ENCODE measurements at regions not wholly inside any gene's neighbourhood (a gene's known extent, or its start where the extent isn't known, plus 50 kb on each side); places are given as distances from the start of the nearest gene placed in this dataset.

GRCh38 chr9:26313108-26313507 is 579.5 kb downstream of the CAAP1 start:
- no peak for DNase-seq (ENCODE audit: low read depth in 2 of 2)

- no peak for DNase-seq (ENCODE audit: low read depth in 2 of 2)
These were observed 581.1 kb downstream of the CAAP1 start for GRCh38 chr9:26311463-26311995.

DNA sequence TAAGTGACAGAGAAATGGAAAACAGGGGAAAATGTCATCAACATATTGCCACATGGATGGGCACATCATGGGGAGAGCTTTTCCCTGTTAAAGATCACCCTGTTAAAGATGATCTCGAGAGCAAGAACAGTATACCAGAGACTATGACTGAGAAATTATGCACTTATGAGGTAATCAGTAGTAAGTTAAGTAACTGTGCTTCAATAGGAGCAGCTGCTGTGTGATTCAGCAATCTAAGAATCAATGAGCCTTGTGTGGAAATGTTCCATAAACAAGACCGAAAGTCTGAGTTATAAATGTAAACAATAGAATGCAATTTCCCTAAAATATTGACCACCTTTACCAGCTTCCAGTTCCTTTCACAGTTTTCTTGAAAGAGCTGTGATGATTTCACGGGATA is 582.3 kb downstream of the CAAP1 start:
- peak in 1 of 2 donors; percentile 18 for DNase-seq (ENCODE audit: low read depth in 2 of 2)

DNA sequence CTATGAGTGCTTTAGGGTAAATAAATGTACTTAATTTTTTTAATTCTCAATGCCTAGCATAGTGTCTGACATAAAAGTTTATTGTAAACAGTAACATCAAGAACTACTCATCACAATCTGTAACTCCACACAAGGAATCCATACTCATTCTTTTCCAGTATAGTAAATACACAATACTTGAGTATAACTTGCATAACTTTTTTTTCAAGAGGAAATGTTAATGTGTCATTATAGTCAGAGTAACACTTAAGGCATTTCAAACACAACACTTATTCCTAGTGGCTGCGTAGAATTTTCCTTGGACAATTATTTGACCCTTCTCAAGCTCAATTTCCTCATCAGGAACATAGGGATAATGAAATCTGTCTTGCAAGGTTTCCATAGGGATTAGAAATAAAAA is 584.3 kb downstream of the CAAP1 start:
- DNase-seq (ENCODE audit: low read depth in 2 of 2): peak in 1 of 2 donors; percentile 39

GRCh38 chr9:26301659-26302058 is 590.9 kb downstream of the CAAP1 start:
- DNase-seq (ENCODE audit: low read depth in 2 of 2): peak; percentile 6 to 13

DNA sequence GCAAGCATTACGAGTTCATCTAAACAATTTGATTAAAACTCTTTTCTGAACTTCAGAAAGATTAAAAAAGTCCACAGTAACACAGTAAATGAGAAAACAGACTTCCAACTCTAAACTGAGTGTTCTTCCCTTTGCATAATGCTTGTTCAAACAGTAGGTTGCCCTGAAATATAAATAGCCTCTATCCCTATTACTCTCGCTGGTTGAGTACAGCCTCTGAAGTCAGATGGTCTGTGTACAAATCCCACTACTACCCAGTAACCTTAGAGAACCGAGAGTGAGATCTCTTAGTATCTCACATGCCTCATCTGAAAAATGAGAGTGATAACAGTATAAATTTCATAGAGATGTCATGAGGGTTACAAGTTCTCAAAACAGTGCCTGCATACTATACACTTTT is 591.6 kb downstream of the CAAP1 start:
- no peak for DNase-seq (ENCODE audit: low read depth in 2 of 2)

DNA sequence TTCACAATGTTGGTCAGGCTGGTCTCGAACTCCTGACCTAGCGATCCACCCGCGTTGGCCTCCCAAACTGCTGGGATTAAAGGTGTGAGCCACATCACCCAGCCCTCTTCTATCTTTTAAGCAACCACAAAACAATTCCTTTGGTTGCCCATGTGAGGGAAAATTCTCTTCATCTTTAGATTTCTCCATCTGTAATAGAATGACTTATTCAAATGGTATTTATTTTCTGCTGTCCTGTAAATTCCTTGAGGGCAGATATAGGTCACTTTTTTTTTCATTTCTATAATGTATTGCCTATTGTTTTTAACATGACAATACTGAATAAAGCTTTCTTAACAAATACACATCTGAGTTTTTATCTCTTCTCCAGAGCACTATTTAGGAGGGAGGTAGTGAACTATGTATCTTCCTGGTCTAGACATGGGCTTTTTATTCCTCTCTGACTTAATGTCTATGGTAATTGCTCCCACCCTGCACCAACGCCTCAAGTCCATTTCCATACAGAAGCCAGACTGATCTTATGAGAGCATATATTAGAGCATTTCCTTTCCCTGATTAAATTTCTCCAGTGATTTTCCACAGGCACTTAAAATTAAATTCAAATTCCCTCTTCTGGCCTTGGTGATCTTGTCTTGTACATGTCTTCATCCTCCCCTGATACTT is 595.6 kb downstream of the CAAP1 start:
- DNase-seq (ENCODE audit: low read depth in 2 of 2): no peak

DNA sequence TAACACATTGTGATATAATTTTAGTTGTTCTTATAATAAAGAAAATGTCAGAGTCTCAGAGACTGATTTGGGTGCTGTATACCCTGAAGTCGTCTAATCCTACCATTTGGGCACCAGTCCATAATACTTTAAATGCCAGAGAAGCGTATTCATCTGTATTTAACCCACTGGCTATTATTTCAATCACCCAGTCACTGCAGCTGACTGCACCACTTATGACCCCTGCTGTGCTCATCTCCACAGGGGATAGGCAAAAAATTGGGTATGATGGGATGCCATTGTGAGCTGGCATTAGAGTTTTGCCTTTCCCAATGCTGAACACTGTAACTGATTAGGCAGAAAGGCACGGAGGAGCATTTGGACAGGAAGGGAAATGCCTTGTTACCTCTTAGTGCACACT is 599.7 kb downstream of the CAAP1 start:
- DNase-seq (ENCODE audit: low read depth in 2 of 2): no peak

DNA sequence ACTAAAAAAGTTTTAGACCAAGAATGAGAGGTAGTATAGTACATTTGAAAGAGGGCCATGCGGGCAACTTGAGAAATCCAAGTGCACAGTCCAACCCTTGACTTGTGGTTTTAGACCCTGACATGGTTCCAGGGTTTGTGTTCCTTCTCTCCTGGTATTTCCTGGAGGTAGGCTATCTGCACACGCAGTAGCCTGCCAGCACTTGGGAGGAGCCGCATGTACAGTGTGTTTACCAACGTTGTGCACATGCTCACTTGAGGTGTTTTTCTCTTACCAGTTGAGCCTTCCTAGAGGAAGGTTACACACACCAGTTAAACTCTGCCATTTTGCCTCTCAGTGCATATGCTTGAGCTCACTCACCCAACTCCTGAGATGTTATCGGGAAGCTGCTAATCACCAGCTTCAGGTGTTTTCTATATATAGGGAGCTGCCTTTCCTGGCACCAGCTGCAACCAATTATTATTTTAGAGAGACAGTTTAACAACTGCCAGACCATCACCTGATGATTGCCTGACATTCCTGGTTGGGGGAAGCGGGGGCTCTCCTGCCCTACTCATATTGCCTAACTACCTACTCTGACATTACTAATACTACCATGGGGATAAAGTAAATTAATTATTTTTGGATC is 593.4 kb upstream of the TUSC1 start:
- DNase-seq (ENCODE audit: low read depth in 2 of 2): no peak

DNA sequence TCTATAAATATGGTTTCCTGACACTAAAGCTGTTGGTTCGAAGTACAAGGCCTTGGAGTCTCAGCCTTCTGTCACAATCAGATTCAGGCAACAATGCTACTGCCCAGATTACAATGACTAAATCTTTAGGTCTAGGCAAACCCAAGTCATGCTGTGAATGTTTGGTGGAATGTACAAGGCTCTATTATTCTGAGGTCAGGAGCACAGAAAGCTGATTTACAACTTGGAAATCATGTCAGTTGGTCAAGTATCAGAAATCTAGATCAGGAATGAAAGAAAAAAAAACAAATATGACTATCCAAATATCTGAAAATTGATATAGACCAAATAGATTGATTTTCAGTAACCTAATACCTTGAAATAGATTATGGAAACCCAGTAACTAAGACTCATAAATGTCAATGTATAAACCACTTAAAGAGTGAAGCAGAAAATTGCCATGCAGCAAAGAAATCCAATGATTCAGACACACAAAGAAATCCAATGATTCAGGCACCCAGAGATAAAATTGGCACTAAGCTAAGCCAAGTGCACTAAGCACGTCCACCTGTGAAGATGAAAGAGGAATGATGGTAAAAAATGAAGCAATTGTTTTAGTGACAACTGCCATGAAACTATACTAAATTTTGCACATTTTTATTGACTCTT is 588.0 kb upstream of the TUSC1 start:
- DNase-seq (ENCODE audit: low read depth in 2 of 2): no peak

GRCh38 chr9:26264709-26265601 is 586.7 kb upstream of the TUSC1 start:
- DNase-seq (ENCODE audit: low read depth in 2 of 2): peak in 1 of 2 donors; percentile 60

DNA sequence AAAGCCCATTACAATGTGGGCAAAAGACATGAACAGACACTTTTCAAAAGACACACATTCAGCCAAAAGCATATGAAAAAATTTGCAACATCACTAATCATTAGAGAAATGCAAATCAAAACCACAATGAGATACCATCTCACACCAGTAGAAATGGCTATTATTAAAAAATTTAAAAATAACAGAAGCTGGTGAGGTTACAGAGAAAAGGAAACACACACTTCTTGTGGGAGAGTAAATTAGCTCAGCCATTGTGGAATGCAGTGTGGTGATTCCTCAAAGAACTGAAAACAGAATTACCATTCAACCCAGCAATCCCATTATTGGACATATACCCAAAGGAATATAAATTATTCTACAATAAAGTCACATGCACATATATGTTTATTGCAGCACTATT is 585.2 kb upstream of the TUSC1 start:
- DNase-seq (ENCODE audit: low read depth in 2 of 2): no peak

- peak; percentile 22 to 24 for DNase-seq (ENCODE audit: low read depth in 2 of 2)
These were observed 584.3 kb upstream of the TUSC1 start for GRCh38 chr9:26262421-26263107.

DNA sequence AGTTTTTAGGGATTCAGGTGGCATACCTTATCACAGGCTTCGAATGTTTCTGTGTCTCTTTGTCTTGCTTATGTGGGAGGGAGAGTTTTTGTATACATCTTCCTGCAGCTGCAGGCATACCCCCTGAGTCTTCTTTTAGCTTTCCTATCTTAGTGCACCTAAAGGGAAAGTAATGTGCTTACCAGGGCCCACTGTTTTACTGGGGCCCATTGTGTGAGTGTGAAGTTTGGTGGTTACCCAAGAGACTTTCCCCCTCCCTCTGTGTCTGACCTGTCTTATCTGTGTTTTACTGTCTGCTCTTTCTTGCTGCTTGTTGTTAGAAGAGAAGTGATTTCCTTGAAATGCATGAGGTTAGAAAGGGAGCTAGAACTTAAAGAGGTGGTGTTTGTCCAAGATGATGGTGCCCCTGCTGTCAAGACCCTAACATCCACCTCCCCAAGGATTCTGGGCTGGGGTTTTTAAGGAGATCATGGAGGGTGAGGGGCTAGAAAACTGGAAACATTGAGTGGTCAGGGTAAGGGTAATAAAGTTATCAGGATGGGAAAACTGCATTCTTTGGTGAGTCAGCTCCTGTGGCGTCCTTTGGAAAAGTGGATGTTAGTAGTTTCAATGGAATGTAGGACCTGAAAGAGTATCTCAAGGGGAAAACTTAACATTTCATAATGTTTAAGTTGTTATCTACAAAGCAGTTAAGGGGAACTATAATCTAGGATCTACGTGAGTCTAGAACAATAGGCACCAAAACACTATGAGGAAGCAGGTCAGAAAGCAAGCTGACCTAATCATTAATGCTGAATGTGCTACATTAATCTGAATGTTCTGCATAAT is 583.5 kb upstream of the TUSC1 start:
- peak; percentile 65 to 70 for DNase-seq (ENCODE audit: low read depth in 2 of 2)

DNA sequence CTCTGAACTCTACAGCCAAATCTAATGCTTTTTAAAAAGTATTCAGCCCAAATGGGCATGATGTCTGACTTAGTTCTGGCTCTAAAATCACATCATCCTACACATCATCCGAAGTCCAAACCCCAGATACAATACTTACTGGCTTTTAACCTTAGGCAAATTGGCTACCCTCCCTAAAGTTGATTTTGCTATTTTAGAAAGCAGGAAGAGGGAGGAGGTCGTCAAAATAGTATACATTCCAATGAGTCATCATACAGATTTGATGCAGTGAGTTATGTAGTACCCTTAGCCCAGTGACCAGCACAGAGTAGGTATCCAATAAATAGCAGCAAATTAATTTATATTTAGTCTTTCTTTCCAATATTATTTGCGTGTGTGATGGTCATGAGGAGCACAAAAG is 582.0 kb upstream of the TUSC1 start:
- peak; percentile 35 to 57 for DNase-seq (ENCODE audit: low read depth in 2 of 2)

DNA sequence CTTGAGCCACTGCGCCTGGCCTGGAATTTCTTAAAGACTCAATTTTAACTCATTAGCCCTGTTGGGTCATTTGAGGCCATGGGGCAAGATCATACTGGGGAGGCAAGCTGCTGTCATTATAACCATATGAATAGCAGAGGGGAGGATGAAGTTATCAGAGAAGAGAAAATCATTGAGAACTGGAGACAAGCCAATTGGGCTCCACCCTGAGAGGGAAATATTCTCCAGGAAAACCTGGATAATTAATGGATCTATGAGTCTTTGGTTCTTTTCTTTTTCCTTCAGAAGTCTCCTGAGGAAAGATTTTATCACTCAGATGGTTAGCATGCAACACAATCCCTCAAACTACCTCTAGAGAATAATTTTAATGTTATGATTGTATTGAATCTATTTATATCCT is 569.6 kb upstream of the TUSC1 start:
- no peak for DNase-seq (ENCODE audit: low read depth in 2 of 2)

DNA sequence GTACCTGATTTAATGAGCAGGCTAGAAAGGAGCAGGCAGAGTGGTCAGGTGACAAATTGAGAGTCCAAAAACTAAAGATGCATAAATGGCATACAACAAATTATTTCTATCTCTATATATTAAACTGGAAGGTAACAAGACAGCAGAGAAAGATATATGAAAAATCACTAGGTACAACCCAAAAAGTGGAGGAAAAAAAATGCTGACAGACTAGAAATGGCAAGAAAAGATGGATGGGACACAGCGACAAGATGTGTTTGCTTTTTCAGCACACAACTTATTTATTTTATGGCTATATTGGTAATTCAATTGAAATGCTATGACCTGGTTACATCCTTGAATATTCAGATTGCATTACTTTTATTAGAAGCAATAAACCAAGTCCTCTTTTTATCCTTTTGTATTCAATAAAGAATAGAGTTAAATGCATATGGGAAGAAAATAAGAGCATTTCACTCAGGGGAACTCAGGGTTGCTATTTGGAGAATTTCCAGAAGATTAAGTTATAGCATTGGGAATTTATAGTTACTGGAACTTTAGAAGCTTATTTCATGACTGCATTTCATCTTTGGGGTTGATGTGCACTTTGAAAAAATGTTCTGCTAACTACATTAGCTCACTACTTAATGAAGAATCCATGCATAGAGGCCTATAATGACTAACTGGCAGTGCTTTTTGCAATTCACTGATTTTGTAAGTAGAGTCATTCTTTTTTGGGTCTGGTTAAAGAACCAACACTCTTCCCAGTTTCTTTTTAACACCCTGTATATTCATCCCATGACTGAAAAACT is 566.6 kb upstream of the TUSC1 start:
- DNase-seq (ENCODE audit: low read depth in 2 of 2): no peak

GRCh38 chr9:26243726-26244125 is 565.5 kb upstream of the TUSC1 start:
- DNase-seq (ENCODE audit: low read depth in 2 of 2): peak; percentile 72 to 90

DNA sequence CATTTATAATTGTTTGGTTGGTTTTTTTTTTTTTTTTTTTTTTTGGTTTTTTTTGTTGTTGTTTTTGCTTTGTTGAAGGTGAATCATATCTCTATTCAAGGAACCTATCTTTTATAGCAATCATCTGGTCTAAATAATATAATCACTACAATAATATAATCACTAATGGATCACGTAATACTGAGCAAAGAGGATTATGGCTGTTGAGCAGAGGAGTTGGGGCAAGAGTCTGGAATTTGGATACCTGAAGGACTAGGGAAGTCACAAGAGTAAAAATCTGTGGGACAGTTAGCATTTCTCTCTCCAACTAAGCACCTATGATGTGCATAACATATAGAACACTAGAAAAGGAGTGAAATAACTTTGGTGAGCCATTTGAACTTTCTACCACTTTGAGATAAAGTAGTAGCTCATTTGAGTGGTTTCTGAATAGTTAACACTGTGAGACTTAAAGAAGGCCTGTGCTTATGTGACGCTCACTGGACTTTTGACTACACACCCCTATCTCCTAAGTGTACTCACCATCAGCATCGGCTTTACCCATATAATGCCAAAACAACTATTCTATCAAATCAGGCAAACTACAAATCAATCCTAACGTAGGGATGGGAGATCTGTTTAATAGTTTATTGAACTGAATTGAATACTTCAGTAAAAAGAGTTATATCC is 564.9 kb upstream of the TUSC1 start:
- peak in 1 of 2 donors; percentile 3 for DNase-seq (ENCODE audit: low read depth in 2 of 2)
